ENCODE measurements at regions not wholly inside any gene's neighbourhood (a gene's known extent, or its start where the extent isn't known, plus 50 kb on each side); places are given as distances from the start of the nearest gene placed in this dataset.

GRCh38 chr7:134367956-134368749 is 51.4 kb upstream of the SLC35B4 start:
- H3K9me3 ChIP-seq (ENCODE audit: insufficient read depth, low read length): no peaks in the 10 kb centered on the region
- H2AFZ ChIP-seq (ENCODE audit: low read depth, low read length): no peak overlapping the region
- no peak overlapping the region for H3K4me2 ChIP-seq (ENCODE audit: low read length)
- H3K9ac ChIP-seq (ENCODE audit: low read length): no peak overlapping the region
- no peak overlapping the region for H3K4me3 ChIP-seq (ENCODE audit: low read length)
- no peaks in the 10 kb centered on the region for H3K79me2 ChIP-seq (ENCODE audit: low read length)
- peaks cover 37% of the 10 kb centered on the region for H3K27me3 ChIP-seq (ENCODE audit: low read depth, low read length)
- no peaks in the 10 kb centered on the region for H4K20me1 ChIP-seq (ENCODE audit: insufficient read depth, low read length)
- no peaks in the 10 kb centered on the region for H3K36me3 ChIP-seq (replicated peaks; ENCODE audit: low read depth, low read length)
- TF ChIP-seq EZH2phosphoT487 (IDR thresholded peaks at IDR 0.05; ENCODE audit: low read depth): no peak
- no peak for TF ChIP-seq CTCF (IDR thresholded peaks at IDR 0.05; ENCODE audit: low read depth, low read length)
- H3K27ac ChIP-seq (ENCODE audit: low read length): no peak overlapping the region
- no peaks in the 10 kb centered on the region for H3K4me1 ChIP-seq (ENCODE audit: low read length)
